Medulla oblongata (tissue), 1 donor: ENCODE measurements at regions not wholly inside any gene's neighbourhood (a gene's known extent, or its start where the extent isn't known, plus 50 kb on each side); places are given as distances from the start of the nearest gene placed in this dataset.
A peak's percentile ranks its signal among the peaks of the same experiment; 100 is the strongest.
"Not testable (repeated sequence)": the region's sequence is repeated elsewhere in the genome, so short reads cannot be mapped to it uniquely, and the experiment has no call there.

ENCODE experiments used
- DNase-seq: peaks from one replicate; pipeline ENCODE4 v3.0.0-alpha.2; 2015; ENCODE audit errors: extremely low spot score

DNA sequence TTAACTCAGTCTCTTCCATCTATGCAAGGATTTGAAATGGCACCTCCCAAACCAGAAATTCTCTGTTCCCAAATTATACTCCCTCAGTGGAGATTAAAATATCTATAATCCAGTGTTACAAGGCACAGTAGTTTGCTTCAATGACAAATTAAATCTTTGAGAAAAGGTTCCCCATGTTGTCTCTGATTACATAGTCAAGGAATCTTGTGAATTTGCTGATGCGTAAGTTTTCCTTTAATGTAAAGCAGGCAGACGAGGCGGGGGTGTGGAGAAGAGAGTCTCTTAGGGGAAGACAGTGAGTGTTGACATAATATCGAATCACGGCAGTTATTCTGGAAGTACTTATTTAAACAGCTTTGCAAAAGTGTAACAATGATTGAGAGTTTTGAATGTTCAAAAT lies 236.4 kb upstream of the RARB start:
- DNase-seq: no peak

DNA sequence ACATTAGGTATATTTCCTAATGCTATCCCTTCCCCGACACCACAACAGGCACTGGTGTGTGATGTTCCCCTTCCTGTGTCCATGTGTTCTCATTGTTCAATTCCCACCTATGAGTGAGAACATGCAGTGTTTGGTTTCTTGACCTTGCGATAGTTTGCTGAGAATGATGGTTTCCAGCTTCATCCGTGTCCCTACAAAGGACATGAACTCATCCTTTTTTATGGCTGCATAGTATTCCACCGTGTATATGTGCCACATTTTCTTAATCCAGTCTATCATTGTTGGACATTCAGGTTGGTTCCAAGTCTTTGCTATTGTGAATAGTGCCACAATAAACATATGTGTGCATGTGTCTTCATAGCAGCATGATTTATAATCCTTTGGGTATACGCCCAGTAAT lies 228.5 kb upstream of the RARB start:
- not testable (repeated sequence) for DNase-seq

DNA sequence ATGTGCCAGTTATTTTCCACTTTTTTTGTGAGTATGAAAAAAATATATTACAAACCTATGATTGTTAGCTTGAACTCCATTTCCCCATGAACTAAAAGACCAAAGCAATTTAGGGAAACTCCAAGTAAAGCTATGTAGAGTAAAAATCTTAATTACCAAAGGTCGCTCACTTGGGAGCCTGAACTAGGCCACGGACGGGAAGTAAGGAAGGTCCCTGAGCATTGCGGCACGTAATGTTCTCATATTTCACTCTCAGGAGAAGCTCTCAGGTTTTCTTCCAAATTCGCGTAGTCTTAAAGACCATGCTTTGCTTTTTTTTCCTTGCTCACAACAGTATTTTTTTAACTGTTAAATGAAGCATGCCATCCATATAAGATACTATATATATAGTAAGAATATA lies 215.3 kb upstream of the RARB start:
- no peak for DNase-seq

DNA sequence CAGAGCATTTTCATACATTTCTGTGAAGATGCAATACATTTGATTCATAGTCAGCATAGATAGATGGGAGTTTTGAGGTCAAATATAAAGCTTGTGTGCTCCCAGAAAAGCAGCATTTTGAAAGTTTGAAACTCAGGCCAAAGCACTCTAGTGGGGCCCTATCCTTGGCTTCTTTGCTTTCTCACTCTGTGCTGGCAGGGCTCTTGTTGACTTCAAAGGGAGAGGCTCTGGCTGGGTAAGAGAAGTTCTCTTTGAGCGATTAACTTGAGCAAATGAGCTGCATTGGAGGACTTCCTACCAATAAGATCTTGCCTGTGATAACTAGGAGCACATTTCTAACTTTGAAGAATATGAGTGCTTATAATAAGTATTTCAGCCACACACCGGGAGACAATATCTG lies 214.0 kb upstream of the RARB start:
- DNase-seq: peak; percentile 18

DNA sequence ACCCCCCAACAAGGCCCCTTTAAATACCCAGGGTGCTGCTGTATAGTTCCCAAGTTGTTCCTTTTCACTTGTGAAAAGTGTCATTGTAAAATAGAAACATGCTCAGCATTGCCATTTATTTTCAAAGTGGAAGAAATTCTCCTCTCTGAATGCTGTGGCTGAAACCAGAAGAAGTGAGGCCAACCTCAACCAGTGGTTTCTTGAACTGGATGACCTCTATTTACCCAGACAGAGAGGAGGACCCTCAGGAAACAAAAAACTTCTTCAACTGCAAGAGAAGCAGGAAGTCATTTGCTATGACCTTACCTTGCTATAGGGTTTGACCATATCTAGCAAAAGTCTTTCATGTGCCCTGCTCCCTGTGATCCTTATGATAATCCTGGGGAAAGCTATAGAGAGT lies 209.7 kb upstream of the RARB start:
- DNase-seq: no peak

DNA sequence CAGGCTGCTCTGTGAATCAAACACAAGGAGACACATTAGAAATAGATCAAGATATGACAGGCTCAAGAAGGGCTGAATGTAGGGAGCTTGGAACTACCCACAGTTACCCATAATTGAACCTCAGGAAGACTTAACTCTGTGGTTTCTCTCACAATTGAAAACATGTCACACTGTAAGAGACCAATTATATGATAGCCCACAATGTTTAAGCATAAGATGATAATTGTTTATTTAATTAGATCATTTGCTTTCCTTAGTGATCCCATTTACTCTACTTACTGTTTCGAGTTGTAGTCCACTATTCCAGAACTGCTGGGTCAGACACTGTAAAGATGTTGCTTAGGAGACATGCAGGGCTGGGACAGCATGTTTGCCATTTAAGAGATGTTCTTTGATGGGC lies 201.3 kb upstream of the RARB start:
- DNase-seq: no peak

DNA sequence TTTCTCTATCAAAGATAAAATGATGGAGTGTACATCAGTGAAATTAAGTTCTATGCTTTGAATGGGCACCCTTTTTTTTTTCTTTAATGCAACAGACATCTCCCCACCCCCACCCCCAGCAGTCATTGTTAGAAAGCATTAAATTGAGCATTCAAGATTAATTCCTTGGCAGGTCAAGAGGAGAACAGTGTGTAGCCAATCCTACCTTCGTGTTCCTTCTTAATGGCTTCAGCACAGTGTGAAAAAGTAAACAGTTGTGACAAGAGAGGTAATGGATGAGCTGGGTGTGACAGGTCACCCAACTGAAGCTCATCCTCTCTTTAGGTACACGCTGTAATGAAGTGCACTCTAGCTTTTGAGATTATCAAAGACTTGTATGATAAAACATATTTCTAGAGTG lies 198.5 kb upstream of the RARB start:
- DNase-seq: no peak

DNA sequence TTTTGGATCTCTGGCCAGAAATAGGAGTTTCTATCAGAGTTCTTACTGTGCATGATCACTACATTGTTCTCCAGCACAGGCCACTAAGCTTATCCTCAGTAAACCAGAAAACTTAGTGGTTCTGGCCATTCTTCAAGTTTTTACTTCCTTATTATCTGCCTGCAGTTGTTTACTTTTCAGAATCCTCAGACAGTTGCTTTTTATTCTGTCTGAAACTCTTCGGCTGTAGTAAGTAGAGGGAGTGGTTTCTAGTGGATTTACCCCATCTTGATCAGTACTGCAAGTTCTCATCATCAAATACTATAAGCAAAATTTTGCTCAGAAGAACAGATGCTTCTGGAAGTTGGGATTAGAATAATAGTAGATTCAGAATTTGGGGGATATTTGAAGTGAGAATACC lies 193.0 kb upstream of the RARB start:
- DNase-seq: no peak

DNA sequence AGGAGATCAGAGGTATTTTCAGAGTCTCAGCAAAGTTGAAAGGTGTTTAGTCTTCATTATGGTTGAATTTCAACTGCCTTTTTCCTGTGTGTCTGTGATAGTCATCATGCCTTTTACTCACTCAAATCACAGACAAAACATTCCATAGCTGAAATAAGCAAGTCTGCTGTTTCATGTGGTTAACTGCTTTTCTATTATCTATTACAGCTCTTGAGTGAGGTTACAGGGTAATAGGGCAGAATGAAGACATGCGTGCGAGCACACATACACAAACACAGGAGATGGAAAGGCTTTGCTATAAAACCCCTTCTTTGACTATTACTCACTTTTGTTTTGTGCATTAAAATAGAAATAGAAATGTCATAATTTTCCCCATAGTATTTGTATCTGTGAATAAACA lies 192.6 kb upstream of the RARB start:
- no peak for DNase-seq

DNA sequence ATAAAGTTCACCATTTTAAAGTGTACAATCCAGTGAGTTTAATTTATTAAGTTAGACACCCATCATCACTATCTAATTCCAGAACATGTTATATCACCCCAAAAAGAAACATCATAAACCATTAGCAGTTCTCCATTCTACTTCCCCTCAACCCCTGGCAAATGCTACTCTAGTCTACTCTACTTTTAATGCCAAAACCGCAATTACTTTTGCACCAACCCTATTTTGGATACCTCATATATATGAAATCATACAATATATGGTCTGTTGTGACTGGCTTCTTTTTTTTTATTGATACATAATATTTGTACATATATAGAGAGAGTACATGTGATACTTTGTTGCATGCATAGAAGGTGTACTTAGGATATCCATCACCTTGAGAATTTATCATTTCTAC lies 190.5 kb upstream of the RARB start:
- DNase-seq: no peak

DNA sequence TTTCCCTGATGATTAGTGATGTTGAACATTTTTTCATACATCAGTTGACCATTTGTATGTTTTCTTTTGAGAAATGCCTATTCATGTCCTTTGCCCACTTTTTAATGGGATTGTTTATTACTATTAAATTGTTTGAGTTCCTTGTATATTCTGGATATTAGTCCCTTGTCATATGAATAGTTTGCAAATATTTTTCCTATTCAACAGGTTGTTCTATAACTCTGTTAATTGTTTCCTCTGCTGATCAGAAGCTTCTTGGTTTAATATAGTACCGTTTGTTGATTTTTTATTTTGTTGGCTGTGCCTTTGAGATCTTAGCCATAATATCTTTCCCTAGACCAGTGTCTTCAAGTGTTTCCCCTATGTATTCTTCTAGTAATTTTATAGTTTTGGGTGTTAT lies 189.0 kb upstream of the RARB start:
- DNase-seq: no peak

DNA sequence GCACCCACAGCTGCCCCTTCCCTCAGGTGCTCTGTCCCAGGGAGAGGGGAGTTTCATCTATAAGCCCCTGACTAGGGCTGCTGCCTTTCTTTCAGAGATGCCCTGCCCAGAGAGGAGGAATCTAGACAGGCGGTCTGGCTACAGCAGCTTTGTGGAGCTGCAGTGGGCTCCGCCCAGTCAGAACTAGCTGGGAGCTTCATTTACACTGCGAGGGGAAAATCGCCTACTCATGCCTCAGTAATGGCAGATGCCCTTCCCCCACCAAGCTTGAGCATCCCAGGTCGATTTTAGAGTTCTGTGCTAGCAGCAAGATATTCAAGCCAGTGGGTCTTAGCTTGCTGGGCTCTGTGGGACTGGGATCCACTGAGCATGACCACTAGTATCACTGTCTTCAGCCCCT lies 181.2 kb upstream of the RARB start:
- no peak for DNase-seq

DNA sequence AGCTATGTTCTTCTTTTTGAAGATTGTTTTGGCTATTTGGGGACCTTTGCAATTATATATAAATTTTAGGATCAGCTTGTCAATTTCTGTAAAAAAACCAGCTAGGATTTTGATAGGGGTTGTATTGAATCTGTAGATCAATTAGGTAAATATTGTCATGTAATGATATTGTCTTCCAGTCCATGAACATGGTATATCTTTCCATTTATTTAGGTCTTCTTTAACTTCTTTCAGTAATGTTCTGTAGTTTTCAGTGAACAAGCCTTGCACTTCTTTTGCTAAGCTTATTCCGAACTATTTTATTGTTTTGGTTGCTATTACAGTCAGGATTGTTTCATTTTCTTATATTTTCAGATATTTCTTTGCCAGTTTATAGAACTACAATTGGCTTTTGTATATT lies 175.8 kb upstream of the RARB start:
- no peak for DNase-seq

DNA sequence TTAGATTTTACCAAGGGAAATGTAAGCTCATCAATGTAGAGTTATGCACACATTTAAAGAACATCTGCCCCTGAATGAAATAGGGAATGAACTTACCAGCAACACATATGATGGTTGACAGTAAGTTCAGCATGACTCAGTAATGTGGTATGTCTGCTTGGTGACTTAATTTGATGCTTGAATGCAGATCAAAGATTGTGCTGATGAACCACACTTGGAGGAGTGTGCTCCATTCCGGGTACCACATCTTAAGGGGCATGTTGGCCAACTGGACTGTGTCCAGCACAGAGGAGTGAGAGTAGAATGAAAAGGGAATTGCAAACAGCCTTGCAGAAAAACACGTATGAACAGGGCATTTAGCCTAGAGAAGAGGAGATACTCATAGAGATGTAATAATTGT lies 171.0 kb upstream of the RARB start:
- DNase-seq: no peak

DNA sequence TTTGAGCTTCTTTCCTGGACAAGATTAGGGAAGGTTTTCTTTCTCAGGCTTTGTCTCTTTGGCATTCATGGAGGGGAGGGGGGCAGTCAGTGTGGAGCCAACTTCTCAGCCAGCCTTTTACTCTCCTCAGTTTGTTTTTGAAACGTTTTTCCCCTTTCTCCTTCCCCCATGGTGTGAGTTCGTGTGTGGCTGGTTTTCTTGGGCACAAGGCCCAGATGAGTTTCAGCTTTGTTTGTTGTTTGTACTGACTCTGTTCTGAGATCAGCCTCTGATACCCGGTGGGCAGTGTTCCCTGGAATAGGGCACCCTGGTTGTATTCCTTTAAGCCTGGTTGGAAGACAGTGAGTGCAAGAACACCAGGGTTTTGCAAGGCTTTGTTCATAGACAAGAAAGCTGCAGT lies 168.2 kb upstream of the RARB start:
- peak; percentile 22 for DNase-seq

DNA sequence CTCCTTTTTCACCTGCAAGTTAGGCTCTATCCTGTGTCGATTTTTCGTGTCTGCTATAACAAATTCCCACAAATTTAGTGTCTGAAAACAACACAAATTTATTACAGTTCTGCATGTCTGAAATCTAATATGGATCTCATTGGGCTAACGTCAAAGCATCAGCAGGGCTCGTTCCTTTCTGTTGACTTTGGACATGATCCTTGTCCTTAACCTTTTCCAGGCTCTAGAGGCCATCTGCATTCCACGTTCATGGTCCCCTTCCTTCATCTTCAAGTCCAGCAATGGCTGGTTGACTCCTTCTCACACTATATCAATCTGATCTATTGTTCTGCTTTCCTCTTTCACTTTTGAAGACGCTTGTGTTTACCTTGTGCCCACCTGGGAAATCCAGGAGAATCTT lies 165.7 kb upstream of the RARB start:
- DNase-seq: no peak

DNA sequence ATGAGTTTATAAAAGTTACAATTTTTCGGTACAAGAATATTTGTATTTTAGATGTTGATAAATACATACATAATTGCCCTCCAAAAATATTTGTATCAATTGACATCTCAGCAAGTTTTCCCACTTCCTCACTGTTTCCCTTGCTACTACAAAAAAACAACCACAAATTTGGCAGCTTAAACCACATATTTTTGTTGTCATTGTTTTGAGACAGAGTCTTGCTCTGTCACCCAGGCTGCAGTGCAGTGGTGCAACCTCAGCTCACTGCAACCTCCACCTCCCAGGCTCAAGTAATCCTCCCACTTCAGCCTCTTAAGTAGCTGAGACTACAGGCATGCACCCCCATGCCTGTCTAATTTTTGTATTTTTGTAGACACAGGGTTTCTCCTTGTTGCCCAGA lies 162.8 kb upstream of the RARB start:
- DNase-seq: no peak

DNA sequence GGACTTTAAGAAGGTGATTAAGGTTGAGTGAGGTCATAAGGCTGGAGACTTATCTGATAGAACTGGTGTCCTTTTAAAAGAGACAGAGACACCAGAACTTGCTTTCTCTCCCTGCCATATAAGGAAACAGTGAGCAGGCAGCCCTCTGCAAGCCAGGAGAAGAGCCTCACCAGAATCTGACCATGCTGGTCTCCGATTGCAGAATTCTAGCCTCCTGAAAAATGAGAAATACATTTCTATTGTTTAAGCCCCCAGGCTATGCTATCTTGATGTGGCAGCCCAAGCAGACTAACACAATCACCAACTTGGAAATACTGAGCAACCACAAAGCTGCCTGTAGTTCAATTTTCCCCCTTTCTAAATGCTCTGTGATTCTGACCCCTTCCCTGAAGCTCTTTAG lies 161.4 kb upstream of the RARB start:
- DNase-seq: no peak

DNA sequence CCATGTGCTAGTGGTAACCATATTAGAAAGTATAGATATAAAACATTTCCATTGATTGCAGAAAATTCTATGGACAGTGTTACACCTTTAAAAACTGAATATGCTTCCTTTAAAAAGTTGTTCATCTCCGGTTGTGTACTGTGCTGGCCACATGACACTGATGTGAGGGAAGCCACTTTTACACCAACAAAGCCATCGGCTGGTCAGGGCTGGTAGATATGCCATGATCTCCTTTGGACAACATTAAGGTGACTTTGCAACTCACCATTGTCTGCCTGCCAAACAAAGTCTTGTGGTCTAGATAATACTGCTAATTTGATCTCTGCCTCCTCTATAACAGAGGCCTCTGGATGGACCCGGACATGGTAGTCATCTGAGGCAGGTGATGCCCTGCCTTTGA lies 156.0 kb upstream of the RARB start:
- DNase-seq: no peak

DNA sequence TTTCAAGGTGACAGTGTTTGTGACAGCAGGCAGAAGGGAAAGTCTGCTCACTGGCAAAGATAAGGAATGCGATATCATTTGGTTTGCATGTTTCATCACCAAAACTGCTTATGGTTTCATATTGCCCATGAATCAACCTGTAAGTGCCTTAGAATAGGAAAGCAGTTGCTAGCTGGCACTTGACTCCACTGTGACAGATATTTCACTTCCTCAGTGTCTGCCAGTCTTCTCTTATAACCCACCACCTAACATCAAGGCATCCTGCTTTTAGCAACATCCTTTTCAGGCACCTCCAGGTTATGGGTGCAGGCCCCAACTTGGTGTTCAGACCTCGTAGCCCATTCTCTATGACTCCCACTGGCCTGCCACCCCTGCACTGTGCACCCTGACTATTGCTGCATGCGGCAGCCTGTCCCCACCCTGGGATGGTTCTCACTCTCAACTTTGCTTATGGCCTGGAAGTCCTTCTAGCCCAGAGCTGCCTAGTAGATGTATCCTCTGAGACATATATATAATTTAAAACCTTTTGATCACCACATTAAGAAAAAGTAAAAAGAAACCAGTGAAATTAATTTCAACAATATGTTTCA lies 154.4 kb upstream of the RARB start:
- DNase-seq: no peak

DNA sequence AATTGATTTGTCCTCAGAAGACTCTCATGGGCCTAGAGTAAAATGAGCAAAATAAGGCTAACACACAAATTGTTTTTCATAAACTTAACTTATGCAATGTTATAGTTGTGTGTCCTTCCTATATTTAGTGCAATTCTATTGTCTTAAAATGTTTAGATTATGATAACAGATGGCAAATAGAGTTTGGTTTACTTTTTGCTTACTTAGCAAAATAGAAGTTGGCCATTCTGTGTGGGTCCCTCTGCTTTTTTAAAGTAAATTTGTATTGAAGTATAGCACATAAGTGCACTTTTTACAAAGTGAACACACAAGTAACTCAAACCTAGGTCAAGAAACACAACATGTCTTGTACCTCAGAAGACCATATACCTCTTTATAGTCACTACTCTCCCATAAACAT lies 150.6 kb upstream of the RARB start:
- no peak for DNase-seq

DNA sequence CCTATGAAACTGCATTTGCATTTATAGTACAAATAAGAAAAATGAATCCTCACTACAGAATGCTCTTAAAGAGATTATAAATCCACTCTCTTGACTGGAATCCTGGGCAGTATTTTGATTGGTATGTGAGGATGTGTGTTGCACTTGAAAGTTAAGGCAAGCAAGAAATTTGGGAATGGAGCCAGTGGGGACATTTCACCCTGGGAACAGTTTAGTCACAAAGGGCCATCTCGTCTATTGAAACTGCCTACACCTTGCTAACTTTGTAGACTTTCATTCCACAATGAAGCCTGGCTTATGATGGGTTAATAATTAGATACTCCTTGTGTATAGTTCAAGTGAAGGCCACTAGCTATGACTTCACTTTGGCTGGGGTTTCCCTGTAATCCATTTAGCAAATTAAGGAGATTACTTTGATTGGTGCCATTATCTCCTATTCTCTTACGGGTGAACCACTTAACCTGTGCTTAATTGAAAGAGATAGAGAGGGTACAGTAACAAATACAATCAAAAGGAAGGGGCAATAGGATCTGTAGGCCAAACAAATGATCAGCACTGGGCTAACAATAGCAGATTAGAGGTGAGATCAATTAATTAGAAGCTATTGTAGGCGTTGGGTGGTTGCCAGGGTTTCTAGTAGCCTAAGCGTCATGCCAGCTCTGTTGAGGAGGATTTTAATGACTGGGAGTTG lies 146.9 kb upstream of the RARB start:
- DNase-seq: no peak

DNA sequence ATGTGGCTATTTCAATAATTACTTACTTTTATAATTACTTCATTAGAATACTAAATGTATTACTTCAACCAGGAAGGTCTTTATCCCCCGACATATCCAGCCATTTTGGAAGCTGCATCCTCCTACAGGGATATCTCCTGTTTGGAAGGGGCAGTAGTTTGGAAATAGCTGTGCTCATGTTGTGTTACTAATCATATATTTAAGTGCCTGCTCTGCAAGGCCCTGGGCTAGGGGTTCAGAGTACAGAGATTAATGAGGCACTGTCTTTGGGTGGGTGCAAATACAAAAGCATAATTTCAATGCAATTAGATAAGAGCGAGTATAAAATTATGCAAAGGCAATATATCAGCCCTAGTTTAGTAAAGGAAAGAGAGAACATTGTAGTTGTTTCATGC lies 146.3 kb upstream of the RARB start:
- no peak for DNase-seq

DNA sequence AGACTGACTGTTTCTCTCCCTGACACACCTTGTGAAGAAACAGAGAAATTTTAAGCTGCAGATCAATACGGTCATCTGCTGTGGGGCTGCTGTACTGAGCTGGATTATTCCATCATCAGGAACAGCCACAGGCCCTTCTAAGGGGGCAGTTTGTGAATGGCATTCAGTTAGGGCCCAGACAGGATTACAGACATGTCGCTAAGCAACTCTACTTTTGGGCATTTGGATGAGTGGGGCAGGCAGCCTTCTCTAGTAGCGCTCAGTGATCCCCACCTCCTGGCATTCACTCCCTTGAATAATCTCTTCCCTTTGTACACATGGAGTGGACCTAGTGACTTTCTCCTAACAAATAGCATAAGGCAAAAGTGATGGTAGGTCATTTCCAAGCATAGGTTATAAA lies 144.4 kb upstream of the RARB start:
- no peak for DNase-seq
